K562 (cell line): ENCODE measurements at regions not wholly inside any gene's neighbourhood (a gene's known extent, or its start where the extent isn't known, plus 50 kb on each side); places are given as distances from the start of the nearest gene placed in this dataset.

Experiments
- ATAC-seq: fragments of 200-7000 bp; cut with Tn5 transposase; 3 replicates; pipeline ENCODE4 v1.9.1; 2020; ENCODE audit warnings: moderate library complexity
- BruUV-seq: library from RNA; stranded (reverse); fragments of 400-500 nt; replicated peaks from 2 replicates; lab custom pipeline; 2021; lab: Mats Ljungman, UMichigan
- CTCF ChIA-PET: fragments of 300-600 bp; formaldehyde crosslinking; extraction: SDS; loops from one replicate; lab custom pipeline; 2021; ENCODE audit warnings: low intra/inter-chr PET ratio; lab: Yijun Ruan, JAX
- POLR2A ChIA-PET: fragments of 300-600, 350-650 bp; sonication (Branson Sonifier 250); formaldehyde crosslinking; extraction: SDS; loops from one replicate; lab custom pipeline; 2021; ENCODE audit warnings: antibody characterized with exemption, inconsistent platforms; lab: Yijun Ruan, JAX
- DNase-seq, 4 experiments: peaks; one replicate each; pipeline versions ENCODE4 v3.0.0 to v3.0.0-alpha.2; 2011 to 2018; ENCODE audit warnings: low spot score in 3 of 4, mixed read lengths in 3 of 4; ENCODE audit errors: extremely low read depth in 1 of 4
- FAIRE-seq: peaks from 2 replicates; lab custom pipeline; 2011; peaks lifted over from hg19 to GRCh38; lab: Jason Lieb, UNC
- H2AFZ ChIP-seq: 2 replicates; pipeline ENCODE4 v1.6.0; 2011; ENCODE audit warnings: low read depth, low read length, control low read depth, inconsistent platforms
- H3K27ac ChIP-seq: fragments of 200-600 bp; 3 replicates; pipeline ENCODE4 v1.8.0; 2011; ENCODE audit warnings: low read depth, mild to moderate bottlenecking, control low read depth, inconsistent platforms, low read length, moderate library complexity, mixed read lengths; ENCODE audit errors: extremely low read depth
- H3K27me3 ChIP-seq, 2 experiments: fragments of 300-600 bp in 1 of 2; 2 replicates in 1 of 2; 3 replicates in 1 of 2; pipeline versions ENCODE4 v1.6.0 to v1.8.0; 2011; ENCODE audit warnings: inconsistent platforms in 2 of 2, low read length in 2 of 2, mild to moderate bottlenecking in 1 of 2, mixed read lengths in 1 of 2, moderate library complexity in 1 of 2; ENCODE audit not compliant: control insufficient read depth in 2 of 2, insufficient read depth in 2 of 2
- H3K36me3 ChIP-seq: fragments of 300-600 bp; 3 replicates; pipeline ENCODE4 v1.8.0; 2011; ENCODE audit warnings: mild to moderate bottlenecking, low read length, inconsistent platforms; ENCODE audit not compliant: control insufficient read depth, insufficient read depth
- H3K4me1 ChIP-seq, 2 experiments: fragments of 200-600 bp in 1 of 2; replicated peaks in 1 of 2; 2 replicates in 1 of 2; 3 replicates in 1 of 2; pipeline versions ENCODE4 v1.5.1 to v1.8.0; 2011; ENCODE audit warnings: inconsistent platforms in 2 of 2, low read length in 2 of 2, mild to moderate bottlenecking in 1 of 2, mixed read lengths in 1 of 2, moderate library complexity in 1 of 2; ENCODE audit not compliant: control insufficient read depth in 2 of 2, insufficient read depth in 2 of 2
- H3K4me2 ChIP-seq: 2 replicates; pipeline ENCODE4 v1.6.1; 2011; ENCODE audit warnings: low read length, control low read depth, inconsistent platforms, mixed read lengths; ENCODE audit not compliant: insufficient read depth
- H3K4me3 ChIP-seq: fragments of 200-600 bp; sonication (generic), shearing (Covaris generic); 2 replicates; pipeline ENCODE4 v1.5.1; 2016; ENCODE audit warnings: control low read depth, inconsistent platforms
- H3K79me2 ChIP-seq: fragments of 200-600 bp; 3 replicates; pipeline ENCODE4 v1.8.0; 2011; ENCODE audit warnings: low read length, inconsistent platforms; ENCODE audit not compliant: control insufficient read depth, insufficient read depth
- H3K9ac ChIP-seq, 2 experiments: 2 replicates each; pipeline versions ENCODE4 v1.6.0 to v1.6.1; 2011; ENCODE audit warnings: low read depth in 2 of 2, low read length in 2 of 2, control low read depth in 1 of 2, inconsistent platforms in 1 of 2, mild to moderate bottlenecking in 1 of 2, mixed read lengths in 1 of 2; ENCODE audit not compliant: insufficient read depth in 1 of 2
- H3K9me1 ChIP-seq: one replicate; pipeline ENCODE4 v1.6.0; 2011; ENCODE audit warnings: inconsistent platforms, mild to moderate bottlenecking, low read length, moderate library complexity; ENCODE audit not compliant: control insufficient read depth, insufficient read depth
- H3K9me3 ChIP-seq: replicated peaks from 2 replicates; pipeline ENCODE4 v1.5.1; 2011; ENCODE audit warnings: low read depth, low read length, inconsistent platforms; ENCODE audit not compliant: control insufficient read depth, insufficient read depth
- H4K20me1 ChIP-seq: replicated peaks from 2 replicates; pipeline ENCODE4 v1.6.1; 2011; ENCODE audit warnings: low read length, inconsistent platforms, mixed read lengths; ENCODE audit not compliant: control insufficient read depth, insufficient read depth
- ZNF407 ChIP-seq: fragments of 450-650 bp; IDR thresholded peaks from 2 replicates; pipeline ENCODE4 v1.6.1; 2016; ENCODE audit warnings: low read depth
- WGBS: fragments of 100-300 bp; shearing (Covaris generic); methylation state at CpG from one replicate; pipeline ENCODE4 v1.1.6; 2016; ENCODE audit warnings: low coverage, mixed read lengths; ENCODE audit not compliant: insufficient coverage; ENCODE audit errors: missing lambda C conversion rate; 5-methylcytosine and 5-hydroxymethylcytosine counted together
- in situ Hi-C: fragments of 300-500 bp; cut with MboI; formaldehyde crosslinking; loops from 4 replicates; pipeline ENCODE4 v1.15.0; 2018; ENCODE audit warnings: inconsistent platforms, mixed read lengths
- intact Hi-C: fragments of 100-400 bp; cut with micrococcal nuclease; formaldehyde crosslinking; loops from 2 replicates; pipeline ENCODE4 v1.14.2; 2022

GRCh38 chr5:174426388-174426787 is 298.0 kb upstream of the MSX2 start:
- Histone ChIP-seq H3K4me2 (no peak overlapping the region), H3K27ac (no peak overlapping the region), H3K4me1 (no peaks in the 10 kb centered on the region), H3K9me3 (no peaks in the 10 kb centered on the region), H3K79me2 (no peaks in the 10 kb centered on the region), H3K36me3 (no peaks in the 10 kb centered on the region), H3K9ac (no peak overlapping the region), H3K27me3 (peaks cover 12 to 45% of the 10 kb centered on the region in 2 experiments; a peak in 3 of 5 replicates), H2AFZ (no peak overlapping the region), H3K9me1 (no peaks in the 10 kb centered on the region), H3K4me3 (no peak overlapping the region), H4K20me1 (no peaks in the 10 kb centered on the region)
- no TSS peak for BruUV-seq
- FAIRE-seq (no peak), ATAC-seq (no peak), DNase-seq (no peak)
- intact Hi-C loops (no loop called here), in situ Hi-C loops (no loop called here)
- no peak for TF ChIP-seq ZNF407
- POLR2A ChIA-PET = interaction anchor here (0.8 to 1.1 kb wide), 2 partner anchors 13 to 31 kb away, joined by 3 to 5 read pairs; no protein-coding TSS in a partner anchor
- WGBS = 0% methylated on average over 1 of the region's 1 CpG
- CTCF ChIA-PET = no interaction called here
